ENCODE measurements at regions not wholly inside any gene's neighbourhood (a gene's known extent, or its start where the extent isn't known, plus 50 kb on each side); places are given as distances from the start of the nearest gene placed in this dataset.
"Not testable (repeated sequence)": the region's sequence is repeated elsewhere in the genome, so short reads cannot be mapped to it uniquely, and the experiment has no call there.

DNA sequence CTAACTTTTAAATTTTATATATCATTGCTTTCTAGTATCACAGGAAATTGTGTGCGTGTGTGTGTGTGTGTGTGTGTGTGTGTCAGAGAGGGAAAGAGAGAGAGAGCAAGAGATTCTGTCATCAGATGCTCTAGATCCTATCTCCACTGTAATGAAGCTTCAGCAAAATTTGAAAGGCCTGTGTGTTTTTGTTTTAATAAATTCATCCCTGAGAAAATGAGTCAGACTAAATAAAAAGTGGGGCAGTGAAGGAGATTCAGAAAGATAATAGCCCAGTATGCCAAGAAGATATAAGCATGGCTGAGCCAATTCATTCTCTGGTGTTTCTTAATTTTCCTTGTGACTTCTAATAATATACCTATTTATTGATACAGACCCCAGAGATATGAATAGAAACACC lies 184.2 kb upstream of the TMEM196 start (continued):
- TF ChIP-seq, protein P1, sequence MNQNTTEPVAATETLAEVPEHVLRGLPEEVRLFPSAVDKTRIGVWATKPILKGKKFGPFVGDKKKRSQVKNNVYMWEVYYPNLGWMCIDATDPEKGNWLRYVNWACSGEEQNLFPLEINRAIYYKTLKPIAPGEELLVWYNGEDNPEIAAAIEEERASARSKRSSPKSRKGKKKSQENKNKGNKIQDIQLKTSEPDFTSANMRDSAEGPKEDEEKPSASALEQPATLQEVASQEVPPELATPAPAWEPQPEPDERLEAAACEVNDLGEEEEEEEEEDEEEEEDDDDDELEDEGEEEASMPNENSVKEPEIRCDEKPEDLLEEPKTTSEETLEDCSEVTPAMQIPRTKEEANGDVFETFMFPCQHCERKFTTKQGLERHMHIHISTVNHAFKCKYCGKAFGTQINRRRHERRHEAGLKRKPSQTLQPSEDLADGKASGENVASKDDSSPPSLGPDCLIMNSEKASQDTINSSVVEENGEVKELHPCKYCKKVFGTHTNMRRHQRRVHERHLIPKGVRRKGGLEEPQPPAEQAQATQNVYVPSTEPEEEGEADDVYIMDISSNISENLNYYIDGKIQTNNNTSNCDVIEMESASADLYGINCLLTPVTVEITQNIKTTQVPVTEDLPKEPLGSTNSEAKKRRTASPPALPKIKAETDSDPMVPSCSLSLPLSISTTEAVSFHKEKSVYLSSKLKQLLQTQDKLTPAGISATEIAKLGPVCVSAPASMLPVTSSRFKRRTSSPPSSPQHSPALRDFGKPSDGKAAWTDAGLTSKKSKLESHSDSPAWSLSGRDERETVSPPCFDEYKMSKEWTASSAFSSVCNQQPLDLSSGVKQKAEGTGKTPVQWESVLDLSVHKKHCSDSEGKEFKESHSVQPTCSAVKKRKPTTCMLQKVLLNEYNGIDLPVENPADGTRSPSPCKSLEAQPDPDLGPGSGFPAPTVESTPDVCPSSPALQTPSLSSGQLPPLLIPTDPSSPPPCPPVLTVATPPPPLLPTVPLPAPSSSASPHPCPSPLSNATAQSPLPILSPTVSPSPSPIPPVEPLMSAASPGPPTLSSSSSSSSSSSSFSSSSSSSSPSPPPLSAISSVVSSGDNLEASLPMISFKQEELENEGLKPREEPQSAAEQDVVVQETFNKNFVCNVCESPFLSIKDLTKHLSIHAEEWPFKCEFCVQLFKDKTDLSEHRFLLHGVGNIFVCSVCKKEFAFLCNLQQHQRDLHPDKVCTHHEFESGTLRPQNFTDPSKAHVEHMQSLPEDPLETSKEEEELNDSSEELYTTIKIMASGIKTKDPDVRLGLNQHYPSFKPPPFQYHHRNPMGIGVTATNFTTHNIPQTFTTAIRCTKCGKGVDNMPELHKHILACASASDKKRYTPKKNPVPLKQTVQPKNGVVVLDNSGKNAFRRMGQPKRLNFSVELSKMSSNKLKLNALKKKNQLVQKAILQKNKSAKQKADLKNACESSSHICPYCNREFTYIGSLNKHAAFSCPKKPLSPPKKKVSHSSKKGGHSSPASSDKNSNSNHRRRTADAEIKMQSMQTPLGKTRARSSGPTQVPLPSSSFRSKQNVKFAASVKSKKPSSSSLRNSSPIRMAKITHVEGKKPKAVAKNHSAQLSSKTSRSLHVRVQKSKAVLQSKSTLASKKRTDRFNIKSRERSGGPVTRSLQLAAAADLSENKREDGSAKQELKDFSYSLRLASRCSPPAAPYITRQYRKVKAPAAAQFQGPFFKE (tag by site-specific recombination; IDR thresholded peaks at IDR 0.05; ENCODE audit: borderline replicate concordance), result no peak
- no peak for TF ChIP-seq ZNF416 (tag by site-specific recombination; IDR thresholded peaks at IDR 0.05)

DNA sequence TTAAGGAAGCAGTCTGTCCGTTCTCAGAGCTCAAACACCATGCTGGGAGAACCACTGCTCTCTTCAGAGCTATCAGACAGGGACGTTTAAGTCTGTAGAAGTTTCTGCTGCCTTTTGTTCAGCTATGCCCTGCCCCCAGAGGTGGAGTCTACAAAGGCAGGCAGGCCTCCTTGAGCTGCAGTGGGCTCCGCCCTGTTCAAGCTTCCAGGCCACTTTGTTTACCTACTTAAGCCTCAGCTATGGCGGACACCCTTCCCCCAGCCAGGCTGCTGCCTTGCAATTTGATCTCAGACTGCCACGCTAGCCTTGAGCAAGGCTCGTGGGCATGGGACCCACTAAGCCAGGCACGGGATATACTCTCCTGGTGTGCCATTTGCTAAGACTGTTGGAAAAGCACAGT lies 180.7 kb upstream of the TMEM196 start:
- H3K4me1 ChIP-seq (ENCODE audit: control insufficient read depth, insufficient read depth, low read length); H3K4me3 ChIP-seq (ENCODE audit: low read depth, low read length); H3K27ac ChIP-seq (ENCODE audit: extremely low read depth, low read depth, low read length); POLR2A ChIA-PET; H3K9me3 ChIP-seq (ENCODE audit: control insufficient read depth, insufficient read depth, low read depth, low read length); H3K36me3 ChIP-seq (ENCODE audit: control insufficient read depth in 2 of 2, insufficient read depth in 1 of 2, low read length in 2 of 2): not testable (repeated sequence)
- CTCF ChIA-PET, result interaction anchor here (0.6 kb wide), 2 partner anchors 8 to 134 kb away, joined by 3 to 6 read pairs; no protein-coding TSS in a partner anchor

DNA sequence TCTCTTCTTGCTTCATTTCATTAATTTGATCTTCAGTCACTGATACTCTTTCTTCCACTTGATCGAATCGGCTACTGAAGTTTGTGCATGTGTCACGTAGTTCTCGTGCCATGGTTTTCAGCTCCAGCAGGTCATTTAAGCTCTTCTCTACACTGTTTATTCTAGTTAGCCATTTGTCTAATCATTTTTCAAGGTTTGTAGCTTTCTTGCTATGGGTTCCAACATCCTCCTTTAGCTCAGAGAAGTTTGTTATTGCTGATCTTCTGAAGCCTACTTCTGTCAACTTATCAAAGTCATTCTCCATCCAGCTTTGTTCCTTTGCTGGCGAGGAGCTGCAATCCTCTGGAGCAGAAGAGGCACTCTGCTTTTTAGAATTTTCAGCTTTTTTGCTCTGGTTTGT lies 180.0 kb upstream of the TMEM196 start:
- H3K4me1 ChIP-seq (ENCODE audit: control insufficient read depth, insufficient read depth, low read length); H3K27ac ChIP-seq (ENCODE audit: extremely low read depth, low read depth, low read length); H3K4me3 ChIP-seq (ENCODE audit: low read depth, low read length); CTCF ChIA-PET; POLR2A ChIA-PET; H3K36me3 ChIP-seq (ENCODE audit: control insufficient read depth in 2 of 2, insufficient read depth in 1 of 2, low read length in 2 of 2); H3K9me3 ChIP-seq (ENCODE audit: control insufficient read depth, insufficient read depth, low read depth, low read length): not testable (repeated sequence)

DNA sequence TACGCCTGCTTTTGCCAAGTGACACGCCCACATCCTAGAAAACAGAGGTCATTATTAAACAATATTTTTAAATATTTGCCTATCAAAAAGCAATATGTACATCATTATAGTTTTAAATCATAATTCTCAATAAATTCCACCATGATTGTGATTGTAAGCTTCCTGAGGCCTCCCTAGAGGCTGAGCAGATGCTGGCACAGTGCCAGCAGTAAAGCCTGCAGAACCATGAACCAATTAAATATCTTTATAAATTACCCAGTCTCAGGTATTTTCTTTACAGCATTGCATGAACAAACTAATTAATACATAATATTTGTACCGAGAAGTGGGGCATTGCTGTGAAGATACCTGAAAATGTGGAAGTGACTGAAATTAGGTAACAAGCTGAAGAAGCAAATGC lies 174.7 kb upstream of the TMEM196 start:
- no peak overlapping the region for H3K4me3 ChIP-seq (ENCODE audit: low read depth, low read length)
- no peaks in the 10 kb centered on the region for H3K9me3 ChIP-seq (ENCODE audit: control insufficient read depth, insufficient read depth, low read depth, low read length)
- H3K27ac ChIP-seq (ENCODE audit: extremely low read depth, low read depth, low read length), result no peak overlapping the region
- no peaks in the 10 kb centered on the region for H3K4me1 ChIP-seq (ENCODE audit: control insufficient read depth, insufficient read depth, low read length)
- TF ChIP-seq REPIN1 (tag by site-specific recombination; IDR thresholded peaks at IDR 0.05; ENCODE audit: low read depth) (no peak), ZNF571 (tag by site-specific recombination; IDR thresholded peaks at IDR 0.05) (no peak), ZNF311 (tag by site-specific recombination; IDR thresholded peaks at IDR 0.05; ENCODE audit: borderline replicate concordance) (no peak), ZNF610 (tag by site-specific recombination; IDR thresholded peaks at IDR 0.05; ENCODE audit: borderline replicate concordance) (no peak), ZNF391 (tag by site-specific recombination; IDR thresholded peaks at IDR 0.05; ENCODE audit: borderline replicate concordance, low read depth) (no peak), KLF7 (tag by site-specific recombination; IDR thresholded peaks at IDR 0.05; ENCODE audit: borderline replicate concordance) (no peak), ZIC2 (tag by site-specific recombination; IDR thresholded peaks at IDR 0.05) (no peak), ZNF274 (IDR thresholded peaks at IDR 0.05; ENCODE audit: low read length) (no peak), ZNF274 (tag by site-specific recombination; IDR thresholded peaks at IDR 0.05; ENCODE audit: borderline replicate concordance) (no peak), ZNF658 (tag by site-specific recombination; IDR thresholded peaks at IDR 0.05) (no peak), ZNF302 (tag by site-specific recombination; IDR thresholded peaks at IDR 0.05; ENCODE audit: low read depth) (no peak), RBAK (tag by site-specific recombination; IDR thresholded peaks at IDR 0.05) (no peak), OVOL3 (tag by site-specific recombination; IDR thresholded peaks at IDR 0.05) (no peak), MZF1 (tag by site-specific recombination; IDR thresholded peaks at IDR 0.05; ENCODE audit: borderline replicate concordance) (no peak), ZNF184 (tag by site-specific recombination; IDR thresholded peaks at IDR 0.05) (no peak), ZNF132 (tag by site-specific recombination; IDR thresholded peaks at IDR 0.05; ENCODE audit: borderline replicate concordance) (no peak), ZNF548 (tag by site-specific recombination; IDR thresholded peaks at IDR 0.05) (no peak), ZNF626 (tag by site-specific recombination; IDR thresholded peaks at IDR 0.05) (no peak), ZNF292 (tag by site-specific recombination; IDR thresholded peaks at IDR 0.05; ENCODE audit: borderline replicate concordance, low read depth) (no peak)
- TF ChIP-seq, protein P2, sequence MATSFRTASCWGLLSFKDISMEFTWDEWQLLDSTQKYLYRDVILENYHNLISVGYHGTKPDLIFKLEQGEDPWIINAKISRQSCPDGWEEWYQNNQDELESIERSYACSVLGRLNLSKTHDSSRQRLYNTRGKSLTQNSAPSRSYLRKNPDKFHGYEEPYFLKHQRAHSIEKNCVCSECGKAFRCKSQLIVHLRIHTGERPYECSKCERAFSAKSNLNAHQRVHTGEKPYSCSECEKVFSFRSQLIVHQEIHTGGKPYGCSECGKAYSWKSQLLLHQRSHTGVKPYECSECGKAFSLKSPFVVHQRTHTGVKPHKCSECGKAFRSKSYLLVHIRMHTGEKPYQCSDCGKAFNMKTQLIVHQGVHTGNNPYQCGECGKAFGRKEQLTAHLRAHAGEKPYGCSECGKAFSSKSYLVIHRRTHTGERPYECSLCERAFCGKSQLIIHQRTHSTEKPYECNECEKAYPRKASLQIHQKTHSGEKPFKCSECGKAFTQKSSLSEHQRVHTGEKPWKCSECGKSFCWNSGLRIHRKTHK (tag by site-specific recombination; IDR thresholded peaks at IDR 0.05), result no peak
- TF ChIP-seq, protein P3, sequence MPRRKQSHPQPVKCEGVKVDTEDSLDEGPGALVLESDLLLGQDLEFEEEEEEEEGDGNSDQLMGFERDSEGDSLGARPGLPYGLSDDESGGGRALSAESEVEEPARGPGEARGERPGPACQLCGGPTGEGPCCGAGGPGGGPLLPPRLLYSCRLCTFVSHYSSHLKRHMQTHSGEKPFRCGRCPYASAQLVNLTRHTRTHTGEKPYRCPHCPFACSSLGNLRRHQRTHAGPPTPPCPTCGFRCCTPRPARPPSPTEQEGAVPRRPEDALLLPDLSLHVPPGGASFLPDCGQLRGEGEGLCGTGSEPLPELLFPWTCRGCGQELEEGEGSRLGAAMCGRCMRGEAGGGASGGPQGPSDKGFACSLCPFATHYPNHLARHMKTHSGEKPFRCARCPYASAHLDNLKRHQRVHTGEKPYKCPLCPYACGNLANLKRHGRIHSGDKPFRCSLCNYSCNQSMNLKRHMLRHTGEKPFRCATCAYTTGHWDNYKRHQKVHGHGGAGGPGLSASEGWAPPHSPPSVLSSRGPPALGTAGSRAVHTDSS (tag by site-specific recombination; IDR thresholded peaks at IDR 0.05), result no peak
- POLR2A ChIA-PET, result no interaction called here
- no peaks in the 10 kb centered on the region for H3K36me3 ChIP-seq (ENCODE audit: control insufficient read depth in 2 of 2, insufficient read depth in 1 of 2, low read length in 2 of 2)
- CTCF ChIA-PET, result no interaction called here

All from HEK293 (cell line).